ENCODE measurements at regions not wholly inside any gene's neighbourhood (a gene's known extent, or its start where the extent isn't known, plus 50 kb on each side); places are given as distances from the start of the nearest gene placed in this dataset.

- no peak overlapping the region for H2BK120ac ChIP-seq (ENCODE audit: insufficient read depth, low read length, poor library complexity)
- no peaks in the 10 kb centered on the region for H3K36me3 ChIP-seq (ENCODE audit: control insufficient read depth in 1 of 2, insufficient read depth in 2 of 2, low read length in 2 of 2)
- no peak overlapping the region for H3K27ac ChIP-seq (ENCODE audit: low read depth, low read length)
- no peak overlapping the region for H3K4me3 ChIP-seq (ENCODE audit: low read depth, low read length)
- no peak overlapping the region for H3K9ac ChIP-seq (ENCODE audit: low read length)
- no peak overlapping the region for H3K4ac ChIP-seq (ENCODE audit: low read depth, low read length)
- no peak overlapping the region for H4K12ac ChIP-seq (ENCODE audit: low read depth, low read length)
- no peaks in the 10 kb centered on the region for H3K4me1 ChIP-seq (ENCODE audit: control insufficient read depth in 1 of 2, insufficient read depth in 2 of 2, low read length in 2 of 2)
- no peak overlapping the region for H3K4me2 ChIP-seq (ENCODE audit: low read length)
- no peak overlapping the region for H4K91ac ChIP-seq (ENCODE audit: low read depth, low read length)
- no peak overlapping the region for H2BK5ac ChIP-seq (ENCODE audit: low read depth, low read length, poor library complexity)
- H2BK12ac ChIP-seq (ENCODE audit: low read length): no peak overlapping the region
- no peak overlapping the region for H3K23ac ChIP-seq (ENCODE audit: low read length)
- H4K8ac ChIP-seq (ENCODE audit: low read depth, low read length): no peak overlapping the region
- H3K79me1 ChIP-seq (ENCODE audit: low read length): no peaks in the 10 kb centered on the region
- no CpG with 5 or more reads among the region's 12 CpGs for WGBS (ENCODE audit: extremely low coverage, insufficient coverage, insufficient read length)
- H3K9me3 ChIP-seq (ENCODE audit: insufficient read depth, low read depth, low read length): no peaks in the 10 kb centered on the region
- no peak overlapping the region for H2AFZ ChIP-seq (ENCODE audit: insufficient read depth, low read length, poor library complexity)
- no peak overlapping the region for H2AK5ac ChIP-seq (ENCODE audit: low read length)
- no peak for DNase-seq
- no peak overlapping the region for H3K18ac ChIP-seq (ENCODE audit: low read length)
- no peak overlapping the region for H3K14ac ChIP-seq (ENCODE audit: low read length)
- H3K79me2 ChIP-seq (ENCODE audit: control insufficient read depth, insufficient read depth, low read length, poor library complexity): no peaks in the 10 kb centered on the region
- H3K27me3 ChIP-seq (ENCODE audit: insufficient read depth, low read length): no peaks in the 10 kb centered on the region
Measured at GRCh38 chr4:175147233-175147632, 229.1 kb downstream of the ADAM29 start.

DNA sequence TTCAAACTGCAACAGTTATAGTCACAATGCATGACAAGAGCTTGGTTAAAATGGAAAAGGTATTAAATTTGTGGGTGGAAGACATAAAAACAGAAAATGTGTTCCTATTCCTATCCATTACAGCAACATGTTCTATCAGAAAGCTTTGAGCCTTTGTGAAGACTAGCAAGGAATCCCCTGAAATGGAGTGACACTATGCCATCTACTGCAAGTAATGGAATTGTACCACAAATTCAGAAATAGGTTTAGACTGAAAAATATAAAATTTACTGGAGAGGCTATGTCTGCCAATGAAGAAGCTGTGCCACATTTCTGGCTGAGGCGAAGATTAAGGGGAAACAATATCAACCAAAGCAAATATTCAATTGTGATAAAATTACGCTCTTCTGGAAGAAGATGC is 247.9 kb downstream of the ADAM29 start:
- Histone ChIP-seq H3K14ac (ENCODE audit: low read length) (no peak overlapping the region), H3K27ac (ENCODE audit: low read depth, low read length) (no peak overlapping the region), H3K18ac (ENCODE audit: low read length) (no peak overlapping the region), H3K23ac (ENCODE audit: low read length) (no peak overlapping the region), H4K12ac (ENCODE audit: low read depth, low read length) (no peak overlapping the region), H3K27me3 (ENCODE audit: insufficient read depth, low read length) (no peaks in the 10 kb centered on the region), H3K79me1 (ENCODE audit: low read length) (no peaks in the 10 kb centered on the region), H2BK5ac (ENCODE audit: low read depth, low read length, poor library complexity) (no peak overlapping the region), H3K79me2 (ENCODE audit: control insufficient read depth, insufficient read depth, low read length, poor library complexity) (no peaks in the 10 kb centered on the region), H4K91ac (ENCODE audit: low read depth, low read length) (no peak overlapping the region), H2AFZ (ENCODE audit: insufficient read depth, low read length, poor library complexity) (no peak overlapping the region), H2BK120ac (ENCODE audit: insufficient read depth, low read length, poor library complexity) (no peak overlapping the region), H4K8ac (ENCODE audit: low read depth, low read length) (no peak overlapping the region), H3K9ac (ENCODE audit: low read length) (no peak overlapping the region), H3K36me3 (ENCODE audit: control insufficient read depth in 1 of 2, insufficient read depth in 2 of 2, low read length in 2 of 2) (no peaks in the 10 kb centered on the region), H3K4ac (ENCODE audit: low read depth, low read length) (no peak overlapping the region), H3K4me1 (ENCODE audit: control insufficient read depth in 1 of 2, insufficient read depth in 2 of 2, low read length in 2 of 2) (no peaks in the 10 kb centered on the region), H3K4me2 (ENCODE audit: low read length) (no peak overlapping the region), H2BK12ac (ENCODE audit: low read length) (no peak overlapping the region), H3K4me3 (ENCODE audit: low read depth, low read length) (no peak overlapping the region), H3K9me3 (ENCODE audit: insufficient read depth, low read depth, low read length) (no peaks in the 10 kb centered on the region), H2AK5ac (ENCODE audit: low read length) (no peak overlapping the region)
- no CpG with 5 or more reads among the region's 2 CpGs for WGBS (ENCODE audit: extremely low coverage, insufficient coverage, insufficient read length)
- no peak for DNase-seq

DNA sequence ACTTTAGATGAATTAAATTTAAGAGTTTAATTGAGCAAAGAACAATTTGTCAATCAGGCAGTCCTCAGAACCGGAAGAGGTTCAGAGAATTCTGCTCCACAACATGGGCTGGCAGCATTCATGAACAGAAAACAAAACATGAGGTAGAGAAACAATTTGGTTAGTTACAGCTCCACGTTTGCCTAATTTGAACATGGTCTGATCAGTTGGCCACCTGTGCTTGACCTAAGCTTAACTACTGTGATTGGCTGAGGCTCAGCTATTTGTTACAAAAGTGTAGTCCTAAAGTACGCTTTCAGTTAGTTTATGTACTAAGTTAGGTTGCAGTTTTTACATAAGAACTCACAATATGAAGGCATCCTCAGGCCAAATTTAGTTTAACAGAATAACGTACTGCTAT is 258.6 kb downstream of the ADAM29 start:
- WGBS (ENCODE audit: extremely low coverage, insufficient coverage, insufficient read length): no CpG with 5 or more reads among the region's 4 CpGs
- H4K8ac ChIP-seq (ENCODE audit: low read depth, low read length): no peak overlapping the region
- no peak overlapping the region for H3K9ac ChIP-seq (ENCODE audit: low read length)
- H3K36me3 ChIP-seq (ENCODE audit: control insufficient read depth in 1 of 2, insufficient read depth in 2 of 2, low read length in 2 of 2): no peaks in the 10 kb centered on the region
- no peak overlapping the region for H2AFZ ChIP-seq (ENCODE audit: insufficient read depth, low read length, poor library complexity)
- no peak overlapping the region for H3K4me3 ChIP-seq (ENCODE audit: low read depth, low read length)
- H3K9me3 ChIP-seq (ENCODE audit: insufficient read depth, low read depth, low read length): no peaks in the 10 kb centered on the region
- H2AK5ac ChIP-seq (ENCODE audit: low read length): no peak overlapping the region
- no peak overlapping the region for H3K23ac ChIP-seq (ENCODE audit: low read length)
- H2BK12ac ChIP-seq (ENCODE audit: low read length): no peak overlapping the region
- no peaks in the 10 kb centered on the region for H3K79me1 ChIP-seq (ENCODE audit: low read length)
- H3K18ac ChIP-seq (ENCODE audit: low read length): no peak overlapping the region
- H4K91ac ChIP-seq (ENCODE audit: low read depth, low read length): no peak overlapping the region
- no peak overlapping the region for H3K4ac ChIP-seq (ENCODE audit: low read depth, low read length)
- no peaks in the 10 kb centered on the region for H3K27me3 ChIP-seq (ENCODE audit: insufficient read depth, low read length)
- H3K4me2 ChIP-seq (ENCODE audit: low read length): no peak overlapping the region
- no peak overlapping the region for H3K14ac ChIP-seq (ENCODE audit: low read length)
- H2BK120ac ChIP-seq (ENCODE audit: insufficient read depth, low read length, poor library complexity): no peak overlapping the region
- no peaks in the 10 kb centered on the region for H3K4me1 ChIP-seq (ENCODE audit: control insufficient read depth in 1 of 2, insufficient read depth in 2 of 2, low read length in 2 of 2)
- no peak for DNase-seq
- no peak overlapping the region for H2BK5ac ChIP-seq (ENCODE audit: low read depth, low read length, poor library complexity)
- H3K27ac ChIP-seq (ENCODE audit: low read depth, low read length): no peak overlapping the region
- H3K79me2 ChIP-seq (ENCODE audit: control insufficient read depth, insufficient read depth, low read length, poor library complexity): no peaks in the 10 kb centered on the region
- no peak overlapping the region for H4K12ac ChIP-seq (ENCODE audit: low read depth, low read length)

- Histone ChIP-seq H2BK12ac (ENCODE audit: low read length) (no peak overlapping the region), H4K12ac (ENCODE audit: low read depth, low read length) (no peak overlapping the region), H3K4ac (ENCODE audit: low read depth, low read length) (no peak overlapping the region), H3K36me3 (ENCODE audit: control insufficient read depth in 1 of 2, insufficient read depth in 2 of 2, low read length in 2 of 2) (no peaks in the 10 kb centered on the region), H2AFZ (ENCODE audit: insufficient read depth, low read length, poor library complexity) (no peak overlapping the region), H3K23ac (ENCODE audit: low read length) (no peak overlapping the region), H2AK5ac (ENCODE audit: low read length) (no peak overlapping the region), H3K9ac (ENCODE audit: low read length) (no peak overlapping the region), H3K79me1 (ENCODE audit: low read length) (no peaks in the 10 kb centered on the region), H3K79me2 (ENCODE audit: control insufficient read depth, insufficient read depth, low read length, poor library complexity) (no peaks in the 10 kb centered on the region), H4K91ac (ENCODE audit: low read depth, low read length) (no peak overlapping the region), H3K9me3 (ENCODE audit: insufficient read depth, low read depth, low read length) (no peaks in the 10 kb centered on the region), H3K18ac (ENCODE audit: low read length) (no peak overlapping the region), H2BK5ac (ENCODE audit: low read depth, low read length, poor library complexity) (no peak overlapping the region), H3K27me3 (ENCODE audit: insufficient read depth, low read length) (no peaks in the 10 kb centered on the region), H3K14ac (ENCODE audit: low read length) (no peak overlapping the region), H3K4me3 (ENCODE audit: low read depth, low read length) (no peak overlapping the region), H3K4me2 (ENCODE audit: low read length) (no peak overlapping the region), H3K4me1 (ENCODE audit: control insufficient read depth in 1 of 2, insufficient read depth in 2 of 2, low read length in 2 of 2) (no peaks in the 10 kb centered on the region), H3K27ac (ENCODE audit: low read depth, low read length) (no peak overlapping the region), H4K8ac (ENCODE audit: low read depth, low read length) (no peak overlapping the region), H2BK120ac (ENCODE audit: insufficient read depth, low read length, poor library complexity) (no peak overlapping the region)
- WGBS (ENCODE audit: extremely low coverage, insufficient coverage, insufficient read length): no CpG with 5 or more reads among the region's 3 CpGs
- no peak for DNase-seq
Measured at GRCh38 chr4:175190654-175191053, 272.5 kb downstream of the ADAM29 start.
